WTC11 (cell line): ENCODE measurements at regions not wholly inside any gene's neighbourhood (a gene's known extent, or its start where the extent isn't known, plus 50 kb on each side); places are given as distances from the start of the nearest gene placed in this dataset.

Experiments
- ATAC-seq: fragments of 200-7000 bp; cut with Tn5 transposase; 2 replicates; pipeline ENCODE4 v1.10.0; 2021; ENCODE audit warnings: mild to moderate bottlenecking, moderate library complexity
- CTCF ChIA-PET: fragments of 300-600 bp; sonication (Branson Sonifier 250); formaldehyde crosslinking; loops from one replicate; lab custom pipeline; 2021; ENCODE audit warnings: antibody characterized with exemption; lab: Charles Lee
- POLR2A ChIA-PET: fragments of 350-600 bp; sonication (Branson Sonifier 250); formaldehyde crosslinking; loops from one replicate; lab custom pipeline; 2021; ENCODE audit warnings: antibody characterized with exemption; lab: Charles Lee
- DNase-seq: peaks from one replicate; pipeline ENCODE4 v3.0.0; 2021; ENCODE audit warnings: low spot score
- H3K27ac Mint-ChIP-seq: 2 replicates; pipeline ENCODE4 v1.8.0; 2021; ENCODE audit warnings: mixed read lengths
- H3K27me3 Mint-ChIP-seq: 2 replicates; pipeline ENCODE4 v1.8.0; 2021; ENCODE audit warnings: low read depth, mild to moderate bottlenecking, moderate library complexity, mixed read lengths
- H3K36me3 Mint-ChIP-seq: 2 replicates; pipeline ENCODE4 v1.8.0; 2021; ENCODE audit warnings: mixed read lengths
- H3K4me1 Mint-ChIP-seq: 2 replicates; pipeline ENCODE4 v1.8.0; 2022; ENCODE audit warnings: mixed read lengths
- H3K4me3 Mint-ChIP-seq: 2 replicates; pipeline ENCODE4 v1.8.0; 2021; ENCODE audit warnings: mild to moderate bottlenecking, moderate library complexity, mixed read lengths
- H3K9me3 Mint-ChIP-seq: 2 replicates; pipeline ENCODE4 v1.8.0; 2021; ENCODE audit warnings: mixed read lengths
- CREB1 ChIP-seq: sonication (generic); formaldehyde crosslinking; IDR thresholded peaks from 2 replicates; pipeline ENCODE4 v1.8.0; 2023; ENCODE audit warnings: mild to moderate bottlenecking, missing genetic modification reagents
- EMX1 ChIP-seq: fragments of 250-450 bp; sonication (Bioruptor Pico); IDR thresholded peaks from 2 replicates; pipeline ENCODE4 v1.8.0; 2021; ENCODE audit warnings: mild to moderate bottlenecking
- GABPB1 ChIP-seq: sonication (generic); formaldehyde crosslinking; IDR thresholded peaks from 2 replicates; pipeline ENCODE4 v1.8.1; 2023; ENCODE audit warnings: mild to moderate bottlenecking, missing genetic modification reagents
- GTF2I ChIP-seq: fragments of 250-450 bp; sonication (Bioruptor Pico); conservative IDR thresholded peaks from 2 replicates; pipeline ENCODE4 v1.4.0; 2021; ENCODE audit warnings: mild to moderate bottlenecking
- KAT7 ChIP-seq: sonication (generic); formaldehyde crosslinking; IDR thresholded peaks from 2 replicates; pipeline ENCODE4 v1.8.1; 2023; ENCODE audit warnings: missing genetic modification reagents, mild to moderate bottlenecking, borderline replicate concordance
- MXD4 ChIP-seq: fragments of 250-450 bp; sonication (Bioruptor Pico); IDR thresholded peaks from 2 replicates; pipeline ENCODE4 v1.8.0; 2021; ENCODE audit warnings: mild to moderate bottlenecking, moderate library complexity, borderline replicate concordance
- NFE2L1 ChIP-seq: sonication (generic); formaldehyde crosslinking; IDR thresholded peaks from 2 replicates; pipeline ENCODE4 v1.8.1; 2023; ENCODE audit warnings: missing genetic modification reagents
- NR1H2 ChIP-seq: sonication (generic); formaldehyde crosslinking; IDR thresholded peaks from 2 replicates; pipeline ENCODE4 v1.9.0; 2021; ENCODE audit warnings: mild to moderate bottlenecking, moderate library complexity, missing genetic modification reagents
- PRRX2 ChIP-seq: fragments of 250-450 bp; sonication (Bioruptor Pico); IDR thresholded peaks from 2 replicates; pipeline ENCODE4 v1.8.0; 2021; ENCODE audit warnings: mild to moderate bottlenecking
- SMAD3 ChIP-seq: sonication (generic); formaldehyde crosslinking; IDR thresholded peaks from 2 replicates; pipeline ENCODE4 v1.8.0; 2022; ENCODE audit warnings: missing genetic modification reagents, mild to moderate bottlenecking, borderline replicate concordance
- SOX15 ChIP-seq: fragments of 250-450 bp; sonication (Bioruptor Pico); IDR thresholded peaks from 2 replicates; pipeline ENCODE4 v1.9.0; 2021; ENCODE audit warnings: mild to moderate bottlenecking
- TEAD4 ChIP-seq: sonication (generic); formaldehyde crosslinking; IDR thresholded peaks from 2 replicates; pipeline ENCODE4 v1.8.0; 2022; ENCODE audit warnings: mild to moderate bottlenecking, missing genetic modification reagents
- ZNF232 ChIP-seq: sonication (generic); formaldehyde crosslinking; IDR thresholded peaks from 2 replicates; pipeline ENCODE4 v1.8.0; 2022; ENCODE audit warnings: mild to moderate bottlenecking, missing genetic modification reagents
- ZNF396 ChIP-seq: fragments of 250-450 bp; sonication (Bioruptor Pico); IDR thresholded peaks from 2 replicates; pipeline ENCODE4 v1.8.0; 2021; ENCODE audit warnings: mild to moderate bottlenecking, moderate library complexity, borderline replicate concordance
- TF ChIP-seq, protein P1 (sequence below): sonication (generic); formaldehyde crosslinking; IDR thresholded peaks from 2 replicates; pipeline ENCODE4 v1.8.1; 2023; ENCODE audit warnings: mild to moderate bottlenecking, missing genetic modification reagents, borderline replicate concordance
- TF ChIP-seq, protein P2 (sequence below): sonication (generic); formaldehyde crosslinking; IDR thresholded peaks from 2 replicates; pipeline ENCODE4 v1.8.1; 2023; ENCODE audit warnings: mild to moderate bottlenecking, missing genetic modification reagents
- TF ChIP-seq, protein P3 (sequence below): sonication (generic); formaldehyde crosslinking; IDR thresholded peaks from 2 replicates; pipeline ENCODE4 v1.8.0; 2022; ENCODE audit warnings: mild to moderate bottlenecking, missing genetic modification reagents
- TF ChIP-seq, protein P4 (sequence below): fragments of 250-450 bp; sonication (Bioruptor Pico); IDR thresholded peaks from 2 replicates; pipeline ENCODE4 v1.9.0; 2021; ENCODE audit warnings: moderate library complexity, mild to moderate bottlenecking, inconsistent platforms, borderline replicate concordance

DNA sequence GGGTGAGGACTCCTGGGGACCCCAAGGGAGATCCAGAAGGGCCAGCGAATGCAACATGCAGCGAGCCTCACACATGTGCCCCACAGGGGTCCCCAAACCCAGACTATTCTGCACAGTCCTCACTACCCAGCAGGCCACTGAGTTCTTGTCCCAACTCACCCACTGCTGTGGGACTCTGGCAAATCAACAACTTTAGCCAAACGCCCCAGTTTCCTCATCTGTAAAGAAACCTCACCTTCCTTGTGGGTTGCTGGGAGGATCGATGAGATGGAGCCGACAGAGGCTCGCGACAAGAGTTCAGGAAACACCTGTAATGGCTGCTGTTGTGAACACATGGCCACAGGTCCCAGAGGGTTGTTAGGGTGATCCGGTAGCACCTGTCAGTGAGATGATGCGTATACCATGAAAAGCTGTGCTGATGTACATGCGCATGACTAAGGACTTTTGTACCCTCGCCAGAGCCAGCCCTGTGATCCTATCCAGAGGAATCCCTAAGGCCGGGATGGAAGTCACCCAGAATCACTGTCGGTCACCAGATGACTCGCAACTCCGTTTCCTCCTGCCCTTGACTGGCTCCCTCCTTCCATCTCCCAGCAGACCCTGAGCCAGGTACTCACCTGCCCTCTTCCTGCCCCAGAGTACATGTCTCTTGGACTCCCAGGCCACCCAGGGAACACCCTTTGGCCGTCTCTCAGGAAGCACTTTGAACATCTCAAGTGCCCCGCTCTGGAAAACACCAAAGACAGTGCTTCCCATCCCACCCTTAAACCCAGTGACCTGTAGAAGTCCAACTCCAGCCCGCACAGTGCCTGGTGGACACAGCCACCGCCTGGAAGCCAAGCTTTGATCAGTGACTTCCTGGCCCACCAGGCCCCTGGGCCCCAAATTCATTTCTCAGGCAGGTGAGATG, 103.3 kb upstream of the ID2 start:
- H3K27me3 Mint-ChIP-seq = no peaks in the 10 kb centered on the region; the same call in 1 of the 2 replicates
- CTCF ChIA-PET = no interaction called here
- no peak for TF ChIP-seq PRRX2 (CRISPR knock-in tag)
- TF ChIP-seq, protein P1, sequence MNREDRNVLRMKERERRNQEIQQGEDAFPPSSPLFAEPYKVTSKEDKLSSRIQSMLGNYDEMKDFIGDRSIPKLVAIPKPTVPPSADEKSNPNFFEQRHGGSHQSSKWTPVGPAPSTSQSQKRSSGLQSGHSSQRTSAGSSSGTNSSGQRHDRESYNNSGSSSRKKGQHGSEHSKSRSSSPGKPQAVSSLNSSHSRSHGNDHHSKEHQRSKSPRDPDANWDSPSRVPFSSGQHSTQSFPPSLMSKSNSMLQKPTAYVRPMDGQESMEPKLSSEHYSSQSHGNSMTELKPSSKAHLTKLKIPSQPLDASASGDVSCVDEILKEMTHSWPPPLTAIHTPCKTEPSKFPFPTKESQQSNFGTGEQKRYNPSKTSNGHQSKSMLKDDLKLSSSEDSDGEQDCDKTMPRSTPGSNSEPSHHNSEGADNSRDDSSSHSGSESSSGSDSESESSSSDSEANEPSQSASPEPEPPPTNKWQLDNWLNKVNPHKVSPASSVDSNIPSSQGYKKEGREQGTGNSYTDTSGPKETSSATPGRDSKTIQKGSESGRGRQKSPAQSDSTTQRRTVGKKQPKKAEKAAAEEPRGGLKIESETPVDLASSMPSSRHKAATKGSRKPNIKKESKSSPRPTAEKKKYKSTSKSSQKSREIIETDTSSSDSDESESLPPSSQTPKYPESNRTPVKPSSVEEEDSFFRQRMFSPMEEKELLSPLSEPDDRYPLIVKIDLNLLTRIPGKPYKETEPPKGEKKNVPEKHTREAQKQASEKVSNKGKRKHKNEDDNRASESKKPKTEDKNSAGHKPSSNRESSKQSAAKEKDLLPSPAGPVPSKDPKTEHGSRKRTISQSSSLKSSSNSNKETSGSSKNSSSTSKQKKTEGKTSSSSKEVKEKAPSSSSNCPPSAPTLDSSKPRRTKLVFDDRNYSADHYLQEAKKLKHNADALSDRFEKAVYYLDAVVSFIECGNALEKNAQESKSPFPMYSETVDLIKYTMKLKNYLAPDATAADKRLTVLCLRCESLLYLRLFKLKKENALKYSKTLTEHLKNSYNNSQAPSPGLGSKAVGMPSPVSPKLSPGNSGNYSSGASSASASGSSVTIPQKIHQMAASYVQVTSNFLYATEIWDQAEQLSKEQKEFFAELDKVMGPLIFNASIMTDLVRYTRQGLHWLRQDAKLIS (CRISPR knock-in tag) = no peak
- TF ChIP-seq, protein P2, sequence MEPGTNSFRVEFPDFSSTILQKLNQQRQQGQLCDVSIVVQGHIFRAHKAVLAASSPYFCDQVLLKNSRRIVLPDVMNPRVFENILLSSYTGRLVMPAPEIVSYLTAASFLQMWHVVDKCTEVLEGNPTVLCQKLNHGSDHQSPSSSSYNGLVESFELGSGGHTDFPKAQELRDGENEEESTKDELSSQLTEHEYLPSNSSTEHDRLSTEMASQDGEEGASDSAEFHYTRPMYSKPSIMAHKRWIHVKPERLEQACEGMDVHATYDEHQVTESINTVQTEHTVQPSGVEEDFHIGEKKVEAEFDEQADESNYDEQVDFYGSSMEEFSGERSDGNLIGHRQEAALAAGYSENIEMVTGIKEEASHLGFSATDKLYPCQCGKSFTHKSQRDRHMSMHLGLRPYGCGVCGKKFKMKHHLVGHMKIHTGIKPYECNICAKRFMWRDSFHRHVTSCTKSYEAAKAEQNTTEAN (CRISPR knock-in tag) = no peak
- no peak for TF ChIP-seq GTF2I (CRISPR knock-in tag)
- no peak for TF ChIP-seq NFE2L1 (CRISPR knock-in tag)
- TF ChIP-seq SMAD3 (CRISPR knock-in tag) = no peak
- no peak for TF ChIP-seq GABPB1 (CRISPR knock-in tag)
- no peak for TF ChIP-seq ZNF396
- TF ChIP-seq, protein P3, sequence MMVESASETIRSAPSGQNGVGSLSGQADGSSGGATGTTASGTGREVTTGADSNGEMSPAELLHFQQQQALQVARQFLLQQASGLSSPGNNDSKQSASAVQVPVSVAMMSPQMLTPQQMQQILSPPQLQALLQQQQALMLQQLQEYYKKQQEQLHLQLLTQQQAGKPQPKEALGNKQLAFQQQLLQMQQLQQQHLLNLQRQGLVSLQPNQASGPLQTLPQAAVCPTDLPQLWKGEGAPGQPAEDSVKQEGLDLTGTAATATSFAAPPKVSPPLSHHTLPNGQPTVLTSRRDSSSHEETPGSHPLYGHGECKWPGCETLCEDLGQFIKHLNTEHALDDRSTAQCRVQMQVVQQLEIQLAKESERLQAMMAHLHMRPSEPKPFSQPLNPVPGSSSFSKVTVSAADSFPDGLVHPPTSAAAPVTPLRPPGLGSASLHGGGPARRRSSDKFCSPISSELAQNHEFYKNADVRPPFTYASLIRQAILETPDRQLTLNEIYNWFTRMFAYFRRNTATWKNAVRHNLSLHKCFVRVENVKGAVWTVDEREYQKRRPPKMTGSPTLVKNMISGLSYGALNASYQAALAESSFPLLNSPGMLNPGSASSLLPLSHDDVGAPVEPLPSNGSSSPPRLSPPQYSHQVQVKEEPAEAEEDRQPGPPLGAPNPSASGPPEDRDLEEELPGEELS (CRISPR knock-in tag) = no peak
- TF ChIP-seq TEAD4 (CRISPR knock-in tag) = no peak
- no peak for TF ChIP-seq EMX1 (CRISPR knock-in tag)
- no peak for TF ChIP-seq SOX15 (CRISPR knock-in tag)
- TF ChIP-seq, protein P4, sequence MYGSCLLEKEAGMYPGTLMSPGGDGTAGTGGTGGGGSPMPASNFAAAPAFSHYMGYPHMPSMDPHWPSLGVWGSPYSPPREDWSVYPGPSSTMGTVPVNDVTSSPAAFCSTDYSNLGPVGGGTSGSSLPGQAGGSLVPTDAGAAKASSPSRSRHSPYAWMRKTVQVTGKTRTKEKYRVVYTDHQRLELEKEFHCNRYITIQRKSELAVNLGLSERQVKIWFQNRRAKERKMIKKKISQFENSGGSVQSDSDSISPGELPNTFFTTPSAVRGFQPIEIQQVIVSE (CRISPR knock-in tag) = no peak
- TF ChIP-seq NR1H2 (CRISPR knock-in tag) = no peak
- no peak for TF ChIP-seq KAT7 (CRISPR knock-in tag)
- TF ChIP-seq ZNF232 (CRISPR knock-in tag) = no peak
- no peak for TF ChIP-seq CREB1
- TF ChIP-seq MXD4 (CRISPR knock-in tag) = no peak

More for the DNA sequence above, 103.3 kb upstream of the ID2 start:
- POLR2A ChIA-PET = no interaction called here
- H3K27ac Mint-ChIP-seq = no peak overlapping the region
- ATAC-seq (no peak), DNase-seq (no peak)
- H3K36me3 Mint-ChIP-seq = no peaks in the 10 kb centered on the region
- H3K9me3 Mint-ChIP-seq = no peaks in the 10 kb centered on the region
- peaks cover 69% of the 10 kb centered on the region for H3K4me1 Mint-ChIP-seq
- H3K4me3 Mint-ChIP-seq = no peak overlapping the region
